ENCODE measurements at regions not wholly inside any gene's neighbourhood (a gene's known extent, or its start where the extent isn't known, plus 50 kb on each side); places are given as distances from the start of the nearest gene placed in this dataset.

- TF ChIP-seq, protein P1, sequence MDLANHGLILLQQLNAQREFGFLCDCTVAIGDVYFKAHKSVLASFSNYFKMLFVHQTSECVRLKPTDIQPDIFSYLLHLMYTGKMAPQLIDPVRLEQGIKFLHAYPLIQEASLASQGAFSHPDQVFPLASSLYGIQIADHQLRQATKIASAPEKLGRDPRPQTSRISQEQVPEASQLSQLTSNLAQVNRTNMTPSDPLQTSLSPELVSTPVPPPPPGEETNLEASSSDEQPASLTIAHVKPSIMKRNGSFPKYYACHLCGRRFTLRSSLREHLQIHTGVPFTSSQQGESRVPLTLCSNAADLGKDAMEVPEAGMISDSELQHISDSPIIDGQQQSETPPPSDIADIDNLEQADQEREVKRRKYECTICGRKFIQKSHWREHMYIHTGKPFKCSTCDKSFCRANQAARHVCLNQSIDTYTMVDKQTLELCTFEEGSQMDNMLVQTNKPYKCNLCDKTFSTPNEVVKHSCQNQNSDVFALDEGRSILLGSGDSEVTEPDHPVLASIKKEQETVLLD (IDR thresholded peaks at IDR 0.05), result no peak
- TF ChIP-seq CBX5 (IDR thresholded peaks at IDR 0.05; ENCODE audit: borderline replicate concordance, low read depth), result no peak
- TF ChIP-seq CHD4 (IDR thresholded peaks at IDR 0.05; ENCODE audit: insufficient read depth, insufficient replicate concordance, low read depth, low read length, poor library complexity, severe bottlenecking), result no peak
- no peak for TF ChIP-seq BHLHE40 (IDR thresholded peaks at IDR 0.05; ENCODE audit: low read length)
- TF ChIP-seq NFE2 (IDR thresholded peaks at IDR 0.05; ENCODE audit: low read depth), result no peak
- TF ChIP-seq, protein P2, sequence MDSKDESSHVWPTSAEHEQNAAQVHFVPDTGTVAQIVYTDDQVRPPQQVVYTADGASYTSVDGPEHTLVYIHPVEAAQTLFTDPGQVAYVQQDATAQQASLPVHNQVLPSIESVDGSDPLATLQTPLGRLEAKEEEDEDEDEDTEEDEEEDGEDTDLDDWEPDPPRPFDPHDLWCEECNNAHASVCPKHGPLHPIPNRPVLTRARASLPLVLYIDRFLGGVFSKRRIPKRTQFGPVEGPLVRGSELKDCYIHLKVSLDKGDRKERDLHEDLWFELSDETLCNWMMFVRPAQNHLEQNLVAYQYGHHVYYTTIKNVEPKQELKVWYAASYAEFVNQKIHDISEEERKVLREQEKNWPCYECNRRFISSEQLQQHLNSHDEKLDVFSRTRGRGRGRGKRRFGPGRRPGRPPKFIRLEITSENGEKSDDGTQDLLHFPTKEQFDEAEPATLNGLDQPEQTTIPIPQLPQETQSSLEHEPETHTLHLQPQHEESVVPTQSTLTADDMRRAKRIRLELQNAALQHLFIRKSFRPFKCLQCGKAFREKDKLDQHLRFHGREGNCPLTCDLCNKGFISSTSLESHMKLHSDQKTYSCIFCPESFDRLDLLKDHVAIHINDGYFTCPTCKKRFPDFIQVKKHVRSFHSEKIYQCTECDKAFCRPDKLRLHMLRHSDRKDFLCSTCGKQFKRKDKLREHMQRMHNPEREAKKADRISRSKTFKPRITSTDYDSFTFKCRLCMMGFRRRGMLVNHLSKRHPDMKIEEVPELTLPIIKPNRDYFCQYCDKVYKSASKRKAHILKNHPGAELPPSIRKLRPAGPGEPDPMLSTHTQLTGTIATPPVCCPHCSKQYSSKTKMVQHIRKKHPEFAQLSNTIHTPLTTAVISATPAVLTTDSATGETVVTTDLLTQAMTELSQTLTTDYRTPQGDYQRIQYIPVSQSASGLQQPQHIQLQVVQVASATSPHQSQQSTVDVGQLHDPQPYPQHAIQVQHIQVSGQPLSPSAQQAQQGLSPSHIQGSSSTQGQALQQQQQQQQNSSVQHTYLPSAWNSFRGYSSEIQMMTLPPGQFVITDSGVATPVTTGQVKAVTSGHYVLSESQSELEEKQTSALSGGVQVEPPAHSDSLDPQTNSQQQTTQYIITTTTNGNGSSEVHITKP (IDR thresholded peaks at IDR 0.05; ENCODE audit: partially characterized antibody), result no peak
- TF ChIP-seq, protein P3, sequence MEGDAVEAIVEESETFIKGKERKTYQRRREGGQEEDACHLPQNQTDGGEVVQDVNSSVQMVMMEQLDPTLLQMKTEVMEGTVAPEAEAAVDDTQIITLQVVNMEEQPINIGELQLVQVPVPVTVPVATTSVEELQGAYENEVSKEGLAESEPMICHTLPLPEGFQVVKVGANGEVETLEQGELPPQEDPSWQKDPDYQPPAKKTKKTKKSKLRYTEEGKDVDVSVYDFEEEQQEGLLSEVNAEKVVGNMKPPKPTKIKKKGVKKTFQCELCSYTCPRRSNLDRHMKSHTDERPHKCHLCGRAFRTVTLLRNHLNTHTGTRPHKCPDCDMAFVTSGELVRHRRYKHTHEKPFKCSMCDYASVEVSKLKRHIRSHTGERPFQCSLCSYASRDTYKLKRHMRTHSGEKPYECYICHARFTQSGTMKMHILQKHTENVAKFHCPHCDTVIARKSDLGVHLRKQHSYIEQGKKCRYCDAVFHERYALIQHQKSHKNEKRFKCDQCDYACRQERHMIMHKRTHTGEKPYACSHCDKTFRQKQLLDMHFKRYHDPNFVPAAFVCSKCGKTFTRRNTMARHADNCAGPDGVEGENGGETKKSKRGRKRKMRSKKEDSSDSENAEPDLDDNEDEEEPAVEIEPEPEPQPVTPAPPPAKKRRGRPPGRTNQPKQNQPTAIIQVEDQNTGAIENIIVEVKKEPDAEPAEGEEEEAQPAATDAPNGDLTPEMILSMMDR (IDR thresholded peaks at IDR 0.05 in 2 of 3, conservative IDR thresholded peaks at IDR 0.05 in 1 of 3; ENCODE audit: insufficient read depth in 2 of 3, low read depth in 1 of 3, low read length in 3 of 3), result no peak
Observed at GRCh38 chr4:11608992-11609391, 180.3 kb upstream of the HS3ST1 start.

Measured in K562 (cell line).